ENCODE measurements at regions not wholly inside any gene's neighbourhood (a gene's known extent, or its start where the extent isn't known, plus 50 kb on each side); places are given as distances from the start of the nearest gene placed in this dataset.

DNA sequence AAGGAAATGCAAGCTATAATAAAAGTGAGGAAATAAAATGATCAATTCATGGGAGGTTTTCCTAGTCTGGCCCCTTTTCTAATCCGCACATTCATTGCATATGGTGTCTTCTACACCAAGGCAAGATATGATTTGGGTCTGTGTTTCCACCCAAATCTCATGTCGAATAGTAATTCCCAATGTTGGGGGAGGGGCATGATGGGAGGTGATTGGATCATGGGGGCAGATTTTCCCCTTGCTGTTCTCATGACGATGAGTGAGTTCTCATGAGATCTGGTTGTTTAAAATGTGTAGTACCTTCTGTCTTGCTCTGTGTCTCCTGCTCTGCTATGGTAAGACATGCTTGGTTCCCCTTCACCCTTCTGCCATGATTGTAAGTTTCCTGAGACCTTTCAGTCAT is 315.4 kb downstream of the CYRIA start:
- intact Hi-C loops (cut with micrococcal nuclease), result loop anchor here (10.0 kb wide), 1 partner anchor 205 kb away; no protein-coding TSS in a partner anchor
- no peak overlapping the region for H2AFZ ChIP-seq (replicated peaks; ENCODE audit: low read length, poor library complexity)
- BruUV-seq (replicated peaks), result no TSS peak
- DNase-seq (no peak), ATAC-seq (ENCODE audit: low read depth) (no peak)
- no peaks in the 10 kb centered on the region for H4K20me1 ChIP-seq (ENCODE audit: insufficient read depth, low read length)
- ChIA-PET CTCF (no interaction called here), POLR2A (ENCODE audit: unreplicated experiment) (no interaction called here)
- TF ChIP-seq RAD21 (IDR thresholded peaks at IDR 0.05; ENCODE audit: low read length), result no peak
- TF ChIP-seq, protein P1, sequence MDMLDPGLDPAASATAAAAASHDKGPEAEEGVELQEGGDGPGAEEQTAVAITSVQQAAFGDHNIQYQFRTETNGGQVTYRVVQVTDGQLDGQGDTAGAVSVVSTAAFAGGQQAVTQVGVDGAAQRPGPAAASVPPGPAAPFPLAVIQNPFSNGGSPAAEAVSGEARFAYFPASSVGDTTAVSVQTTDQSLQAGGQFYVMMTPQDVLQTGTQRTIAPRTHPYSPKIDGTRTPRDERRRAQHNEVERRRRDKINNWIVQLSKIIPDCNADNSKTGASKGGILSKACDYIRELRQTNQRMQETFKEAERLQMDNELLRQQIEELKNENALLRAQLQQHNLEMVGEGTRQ (IDR thresholded peaks at IDR 0.05; ENCODE audit: low read depth, low read length), result no peak
- no peak for TF ChIP-seq POLR2A (IDR thresholded peaks at IDR 0.05; ENCODE audit: low read depth, low read length)
- TF ChIP-seq RFX5 (IDR thresholded peaks at IDR 0.05; ENCODE audit: low read depth, low read length), result no peak
- TF ChIP-seq MAFK (IDR thresholded peaks at IDR 0.05; ENCODE audit: low read depth, low read length), result no peak
- TF ChIP-seq, protein P2, sequence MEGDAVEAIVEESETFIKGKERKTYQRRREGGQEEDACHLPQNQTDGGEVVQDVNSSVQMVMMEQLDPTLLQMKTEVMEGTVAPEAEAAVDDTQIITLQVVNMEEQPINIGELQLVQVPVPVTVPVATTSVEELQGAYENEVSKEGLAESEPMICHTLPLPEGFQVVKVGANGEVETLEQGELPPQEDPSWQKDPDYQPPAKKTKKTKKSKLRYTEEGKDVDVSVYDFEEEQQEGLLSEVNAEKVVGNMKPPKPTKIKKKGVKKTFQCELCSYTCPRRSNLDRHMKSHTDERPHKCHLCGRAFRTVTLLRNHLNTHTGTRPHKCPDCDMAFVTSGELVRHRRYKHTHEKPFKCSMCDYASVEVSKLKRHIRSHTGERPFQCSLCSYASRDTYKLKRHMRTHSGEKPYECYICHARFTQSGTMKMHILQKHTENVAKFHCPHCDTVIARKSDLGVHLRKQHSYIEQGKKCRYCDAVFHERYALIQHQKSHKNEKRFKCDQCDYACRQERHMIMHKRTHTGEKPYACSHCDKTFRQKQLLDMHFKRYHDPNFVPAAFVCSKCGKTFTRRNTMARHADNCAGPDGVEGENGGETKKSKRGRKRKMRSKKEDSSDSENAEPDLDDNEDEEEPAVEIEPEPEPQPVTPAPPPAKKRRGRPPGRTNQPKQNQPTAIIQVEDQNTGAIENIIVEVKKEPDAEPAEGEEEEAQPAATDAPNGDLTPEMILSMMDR (conservative IDR thresholded peaks at IDR 0.05; ENCODE audit: low read depth, low read length), result no peak
- TF ChIP-seq CHD1 (IDR thresholded peaks at IDR 0.05; ENCODE audit: low read depth, low read length), result no peak
- TF ChIP-seq BHLHE40 (IDR thresholded peaks at IDR 0.05; ENCODE audit: low read depth, low read length), result no peak
- H3K9me3 ChIP-seq (ENCODE audit: control insufficient read depth, insufficient read depth, low read length), result peaks cover 11% of the 10 kb centered on the region; the same call in 1 of the 2 replicates
- H2AK9ac ChIP-seq (replicated peaks; ENCODE audit: low read depth, low read length, poor library complexity), result no peak overlapping the region
- H4K5ac ChIP-seq (ENCODE audit: low read depth, low read length), result no peak overlapping the region
- no peak overlapping the region for H3K4me2 ChIP-seq (ENCODE audit: low read depth, low read length)
- dilution Hi-C loops (cut with HindIII; ENCODE audit: low sequenced_read_pairs, unreplicated experiment), result no loop called here
- H2AK5ac ChIP-seq (ENCODE audit: low read depth, low read length), result no peak overlapping the region
- no peak overlapping the region for H2BK15ac ChIP-seq (ENCODE audit: low read depth, low read length)
- H2BK20ac ChIP-seq (ENCODE audit: low read depth, low read length), result no peak overlapping the region
- H3K18ac ChIP-seq (ENCODE audit: low read depth, low read length), result no peak overlapping the region
- no peak overlapping the region for H3K14ac ChIP-seq (replicated peaks; ENCODE audit: low read depth, low read length)
- H4K91ac ChIP-seq (ENCODE audit: insufficient read depth, low read depth, low read length), result no peak overlapping the region
- H2BK120ac ChIP-seq (ENCODE audit: low read depth, low read length), result no peak overlapping the region
- no peak overlapping the region for H3K56ac ChIP-seq (ENCODE audit: extremely low read depth, insufficient read depth, low read length)
- no peaks in the 10 kb centered on the region for H3K79me1 ChIP-seq (ENCODE audit: low read depth in 1 of 2, low read length in 2 of 2)
- no peak overlapping the region for H4K8ac ChIP-seq (ENCODE audit: low read depth in 2 of 2, low read length in 2 of 2)
- H3K9me1 ChIP-seq (ENCODE audit: insufficient read depth, low read length), result no peaks in the 10 kb centered on the region
- H3K4me1 ChIP-seq (ENCODE audit: control insufficient read depth, insufficient read depth, low read length), result no peaks in the 10 kb centered on the region
- H3K4me3 ChIP-seq (ENCODE audit: insufficient read depth, low read depth, low read length), result no peak overlapping the region
- H2BK5ac ChIP-seq (ENCODE audit: low read depth, low read length, poor library complexity, severe bottlenecking), result no peak overlapping the region
- H3K4ac ChIP-seq (ENCODE audit: low read depth, low read length), result no peak overlapping the region
- H3K23ac ChIP-seq (ENCODE audit: low read depth, low read length), result no peak overlapping the region
- WGBS, 2 experiments (ENCODE audit: extremely low coverage in 2 of 2, insufficient read length in 1 of 2), result no CpG with 5 or more reads among the region's 3 CpGs
- H3K27me3 ChIP-seq (ENCODE audit: control insufficient read depth, insufficient read depth, low read length), result no peaks in the 10 kb centered on the region
- no peak overlapping the region for H3K9ac ChIP-seq (ENCODE audit: low read depth, low read length)
- no peak overlapping the region for H3K27ac ChIP-seq (ENCODE audit: insufficient read depth, low read length)
- no peaks in the 10 kb centered on the region for H3K36me3 ChIP-seq (ENCODE audit: control insufficient read depth, insufficient read depth, low read length)
- in situ Hi-C loops (cut with MboI; ENCODE audit: low sequenced_read_pairs), result no loop called here

Measured in IMR-90 (cell line).